CD4-positive, alpha-beta T cell treated with Interleukin-12 subunit alpha and Interleukin-12 subunit beta, for 1 hour (primary cell): ENCODE measurements at regions not wholly inside any gene's neighbourhood (a gene's known extent, or its start where the extent isn't known, plus 50 kb on each side); places are given as distances from the start of the nearest gene placed in this dataset.
"Not testable (repeated sequence)": the region's sequence is repeated elsewhere in the genome, so short reads cannot be mapped to it uniquely, and the experiment has no call there.

Experiments
- DNase-seq: peaks from one replicate; pipeline ENCODE4 v3.0.0-alpha.2; 2020

DNA sequence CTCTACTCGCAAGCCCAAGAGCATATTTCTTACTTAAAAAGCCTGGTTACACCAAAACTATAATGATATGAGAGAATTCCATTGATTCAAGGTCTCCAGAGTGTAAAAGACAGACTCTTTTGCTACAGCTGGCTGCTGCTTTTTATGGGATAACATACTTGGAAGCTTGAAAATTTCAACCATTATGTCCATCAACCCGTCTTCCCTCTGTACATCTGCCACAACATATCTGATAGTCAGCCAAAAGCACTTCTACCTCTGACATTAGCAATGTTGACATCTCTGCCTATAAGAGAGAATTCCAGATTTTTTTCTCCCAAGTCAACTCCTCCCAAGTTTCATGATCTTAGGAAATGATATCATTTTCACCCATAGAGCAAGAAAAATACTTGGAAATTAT lies 54.4 kb upstream of the IQCM start:
- no peak for DNase-seq

DNA sequence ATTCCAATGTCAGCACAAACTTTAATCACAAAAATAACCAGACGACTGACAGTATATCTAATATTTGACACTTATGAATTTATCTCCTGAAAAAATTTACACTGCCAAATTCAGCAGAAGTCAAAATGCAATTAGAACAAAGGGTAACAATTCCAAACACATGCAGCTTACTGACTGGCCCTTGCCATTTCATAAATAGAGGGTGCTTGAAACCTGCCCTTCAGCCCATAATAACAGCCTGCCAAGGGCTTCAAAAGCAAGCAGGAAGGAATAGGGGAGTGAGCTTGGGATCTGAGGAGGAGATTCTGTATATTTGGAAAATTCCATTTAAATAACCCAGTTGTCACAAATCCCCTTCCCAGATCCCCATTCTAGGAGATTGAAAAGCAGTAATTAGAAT lies 66.1 kb upstream of the IQCM start:
- DNase-seq, result no peak

DNA sequence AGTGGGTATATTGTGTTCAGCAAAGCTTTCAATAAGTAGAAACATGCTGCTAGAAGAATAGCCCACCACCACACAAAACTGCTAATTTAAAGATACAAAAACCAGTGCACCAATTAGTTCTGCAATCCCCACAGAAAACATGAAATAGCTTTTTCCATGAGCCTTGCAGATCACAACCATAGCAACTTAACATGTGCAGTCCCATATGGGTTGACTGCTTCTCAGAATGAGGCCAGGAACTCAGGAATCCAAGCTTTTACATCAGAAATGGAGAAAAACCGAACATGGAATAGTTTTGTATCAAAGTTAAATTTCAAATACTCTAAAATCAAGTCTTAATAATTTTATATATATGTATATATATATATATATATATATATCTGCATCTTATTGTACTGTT lies 66.6 kb upstream of the IQCM start:
- no peak for DNase-seq

DNA sequence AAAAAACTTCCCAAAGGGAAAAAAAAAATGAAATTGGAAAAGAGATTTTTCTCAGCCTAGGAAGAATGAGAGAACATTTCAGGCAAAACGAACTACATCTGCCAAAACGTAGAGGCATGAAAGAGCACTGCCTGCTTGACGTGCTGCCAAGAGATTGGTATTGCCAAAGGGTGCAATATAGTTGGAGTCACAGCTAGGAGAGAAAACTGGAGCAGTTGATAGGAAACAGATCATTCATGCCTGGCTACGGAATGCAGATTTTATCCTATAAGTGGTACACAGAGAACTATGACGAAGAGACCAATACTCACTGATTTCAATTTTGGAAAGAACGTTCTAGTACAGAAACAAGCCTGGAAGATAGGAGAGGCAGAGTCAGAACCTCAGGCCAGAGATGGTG lies 68.4 kb upstream of the IQCM start:
- DNase-seq, result no peak

GRCh38 chr4:149884529-149885181 lies 69.0 kb upstream of the IQCM start:
- DNase-seq, result no peak

GRCh38 chr4:149885896-149886295 lies 70.3 kb upstream of the IQCM start:
- no peak for DNase-seq

DNA sequence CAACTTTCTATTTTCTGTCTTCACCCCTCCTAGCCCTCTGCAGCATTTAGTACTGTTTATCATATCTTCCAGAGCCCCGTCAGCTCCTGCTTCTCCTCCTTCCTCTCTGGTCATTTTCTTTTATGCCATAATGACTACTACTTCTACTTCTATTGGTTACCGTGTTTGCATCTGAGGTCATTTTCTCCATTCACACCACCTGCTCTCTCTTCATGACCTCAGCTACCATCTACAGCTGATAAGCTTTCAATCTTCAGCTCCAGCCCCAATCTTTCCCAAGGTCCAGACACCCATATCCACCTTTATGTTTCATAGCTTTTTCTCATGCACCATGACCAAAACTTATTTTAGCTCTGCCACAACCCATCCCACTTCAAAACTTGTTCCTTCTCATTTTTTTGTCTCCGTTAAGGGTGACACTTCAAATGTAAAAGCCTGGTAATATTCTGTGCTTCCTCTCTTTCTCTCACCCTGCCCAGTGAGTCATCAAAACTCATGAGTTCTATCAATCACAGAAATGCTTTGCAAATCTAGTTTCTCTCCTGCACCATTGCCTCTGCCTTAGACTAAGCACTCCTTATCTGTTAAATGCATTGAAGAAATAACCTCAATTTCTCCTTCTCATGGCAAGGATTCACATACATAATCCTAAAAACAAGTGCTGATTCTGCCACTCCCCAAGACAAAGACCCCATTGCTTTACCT lies 71.3 kb upstream of the IQCM start:
- DNase-seq, result no peak

DNA sequence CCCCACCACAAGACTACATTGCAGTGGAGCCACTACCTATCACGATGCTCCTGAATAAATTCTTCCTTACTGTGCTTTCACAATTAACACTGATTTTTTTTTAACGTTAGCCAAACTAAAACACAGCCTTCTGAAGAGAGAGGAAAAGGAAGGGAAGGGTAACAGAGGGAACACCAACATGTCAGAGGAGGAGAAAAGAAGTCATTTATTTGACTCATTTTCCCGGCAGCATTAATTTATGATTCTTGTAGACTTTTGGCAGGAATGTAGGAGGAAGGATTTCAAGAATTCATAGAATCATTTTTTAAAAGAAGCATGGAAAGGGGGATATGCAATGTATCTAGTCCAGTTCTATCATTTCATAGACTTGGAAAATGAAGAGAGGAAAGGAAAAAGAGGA lies 74.3 kb upstream of the IQCM start:
- no peak for DNase-seq

GRCh38 chr4:149890531-149890930 lies 74.9 kb upstream of the IQCM start:
- DNase-seq, result no peak

GRCh38 chr4:149891426-149891825 lies 75.8 kb upstream of the IQCM start:
- DNase-seq, result no peak

DNA sequence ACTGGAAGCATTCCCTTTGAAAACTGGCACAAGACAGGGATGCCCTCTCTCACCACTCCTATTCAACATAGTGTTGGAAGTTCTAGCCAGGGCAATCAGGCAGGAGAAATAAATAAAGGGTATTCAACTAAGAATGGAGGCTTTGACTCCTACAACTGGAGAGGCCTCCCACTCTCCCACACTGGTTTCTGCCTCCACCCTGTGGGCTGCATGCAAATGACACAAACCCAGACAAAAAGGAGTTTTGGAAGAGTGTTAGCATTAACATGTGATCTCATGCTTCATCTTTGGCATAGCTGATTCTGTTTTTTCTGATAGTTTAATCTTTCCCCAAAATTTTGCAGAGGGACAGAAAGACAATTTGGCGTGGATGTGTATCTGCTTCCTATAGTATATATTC lies 80.8 kb upstream of the IQCM start:
- DNase-seq, result no peak

DNA sequence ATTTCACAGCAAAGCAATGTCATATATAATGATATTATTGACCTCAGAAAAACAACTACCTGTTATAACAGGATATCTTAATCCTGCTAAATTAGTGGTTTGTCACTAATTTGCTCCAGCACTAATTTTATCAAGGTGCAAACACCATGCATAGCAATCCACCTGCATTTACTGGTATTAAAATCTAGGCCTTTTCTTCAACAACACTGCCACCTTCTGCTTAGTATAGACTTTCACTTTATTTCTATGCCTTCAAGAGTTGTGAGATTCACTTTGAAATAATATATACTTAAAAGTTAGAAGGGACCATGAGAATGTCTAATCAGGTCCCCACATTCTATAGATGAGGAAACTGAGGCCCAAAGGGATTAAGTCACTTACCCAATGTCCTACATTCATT lies 82.1 kb upstream of the IQCM start:
- DNase-seq, result no peak

- DNase-seq, result no peak
Observed at GRCh38 chr4:149901128-149901527, 85.5 kb upstream of the IQCM start.

DNA sequence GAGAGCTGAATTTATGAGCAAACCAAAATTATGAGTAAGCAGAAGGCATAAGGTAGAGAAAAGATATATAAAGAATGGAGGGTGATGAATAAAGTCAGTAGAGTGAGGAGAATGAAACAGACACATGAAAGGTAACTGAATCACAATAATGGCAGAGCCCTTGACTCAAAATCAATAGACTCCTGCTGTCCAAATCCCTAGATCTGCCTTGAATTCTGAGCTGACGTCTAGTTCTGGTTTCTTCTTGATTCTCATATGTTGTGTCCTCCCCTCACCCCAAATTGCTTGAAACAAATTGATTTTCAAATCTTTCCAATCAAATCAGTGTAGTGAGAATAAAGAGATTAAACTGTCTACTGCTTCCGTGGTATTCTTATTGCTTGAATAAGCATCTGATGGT lies 86.6 kb upstream of the IQCM start:
- DNase-seq, result no peak

- no peak for DNase-seq
Observed at GRCh38 chr4:149910177-149910576, 94.5 kb upstream of the IQCM start.

DNA sequence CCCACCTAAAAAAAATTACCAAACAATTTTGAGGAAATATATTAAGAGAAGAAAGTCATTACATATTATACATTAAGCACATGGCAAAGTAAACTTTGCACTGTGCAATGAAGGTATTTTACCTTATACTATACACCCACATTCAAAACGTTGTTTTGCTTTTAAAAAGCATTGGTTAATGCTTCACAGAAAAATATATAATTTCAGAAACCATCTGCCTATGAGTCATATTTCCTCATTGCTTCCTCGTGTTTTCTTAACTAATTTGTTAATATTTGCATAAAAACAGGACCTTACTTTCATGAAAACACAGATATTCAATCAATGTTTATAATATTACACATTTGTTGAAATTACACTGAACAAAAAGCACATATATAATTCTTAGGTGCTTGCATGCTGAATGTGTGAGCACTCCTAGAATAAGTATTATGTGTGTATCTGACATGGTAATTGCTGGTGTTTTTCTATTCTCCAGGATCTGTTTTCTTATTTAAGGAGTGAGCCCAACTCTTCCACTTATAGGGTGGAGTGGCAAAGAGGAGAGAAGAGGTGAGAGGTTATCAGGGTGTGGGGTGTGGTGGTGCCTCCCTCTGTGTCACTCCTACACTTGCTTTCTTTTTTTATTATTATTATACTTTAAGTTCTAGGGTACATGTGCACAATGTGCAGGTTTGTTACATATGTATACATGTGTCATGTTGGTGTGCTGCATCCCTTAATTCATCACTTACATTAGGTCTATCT lies 95.1 kb upstream of the IQCM start:
- no peak for DNase-seq

- no peak for DNase-seq
Observed at GRCh38 chr4:149911354-149911753, 95.7 kb upstream of the IQCM start.

GRCh38 chr4:149912000-149912399 lies 96.4 kb upstream of the IQCM start:
- no peak for DNase-seq

- DNase-seq, result peak; percentile 5
Observed at GRCh38 chr4:149914119-149915115, 98.8 kb upstream of the IQCM start.

GRCh38 chr4:149915735-149916134 lies 100.1 kb upstream of the IQCM start:
- DNase-seq, result not testable (repeated sequence)

- DNase-seq, result no peak
Observed at GRCh38 chr4:149923736-149924135, 108.1 kb upstream of the IQCM start.

DNA sequence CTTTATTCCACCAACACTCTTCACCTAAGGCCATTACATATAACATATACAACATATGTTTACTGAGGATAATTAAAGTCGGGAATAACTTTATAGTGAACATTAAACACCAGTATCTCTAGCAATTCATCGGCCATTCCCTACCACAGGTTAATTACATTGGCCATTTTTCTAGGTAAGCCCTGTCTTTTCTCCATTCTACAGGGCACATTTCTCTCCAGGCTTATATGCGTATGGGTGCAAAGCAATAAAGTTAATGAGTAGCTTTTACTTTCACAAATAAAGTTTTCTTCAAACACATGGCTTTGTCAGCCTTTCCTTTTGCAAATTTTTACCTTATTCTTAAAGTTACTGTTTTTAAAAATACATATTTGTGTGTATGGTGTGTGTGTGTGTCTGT lies 111.9 kb upstream of the IQCM start:
- no peak for DNase-seq

DNA sequence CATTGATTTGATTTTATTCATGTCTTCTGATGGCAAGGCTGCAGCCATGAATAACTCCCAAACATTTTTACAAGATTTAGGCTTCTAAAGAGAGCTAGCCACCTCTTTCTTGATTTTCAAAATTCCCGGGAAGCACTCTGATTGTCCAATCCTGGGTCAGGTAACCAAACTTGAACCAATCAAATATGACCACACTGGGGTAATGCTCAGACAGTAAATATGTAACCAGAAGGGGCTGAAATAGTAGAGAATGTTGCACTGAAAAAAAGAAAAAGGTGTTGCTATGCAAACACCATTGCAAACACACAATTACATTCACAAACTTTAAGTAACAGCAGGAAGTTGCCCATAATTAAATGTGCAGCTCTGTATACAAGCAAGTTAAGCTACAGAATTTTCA lies 112.9 kb upstream of the IQCM start:
- DNase-seq, result no peak
